Sciatic nerve (tissue), 2 donors: ENCODE measurements at regions not wholly inside any gene's neighbourhood (a gene's known extent, or its start where the extent isn't known, plus 50 kb on each side); places are given as distances from the start of the nearest gene placed in this dataset.

Experiments
- ATAC-seq: fragments of 200-7000 bp; cut with Tn5 transposase; one replicate; pipeline ENCODE4 v1.9.1; 2020; ENCODE audit warnings: mild to moderate bottlenecking, moderate library complexity
- DNase-seq: peaks from one replicate; pipeline ENCODE4 v3.0.0-alpha.2; 2020; ENCODE audit warnings: low spot score
- intact Hi-C: fragments of 100-400 bp; cut with DNase I; formaldehyde crosslinking; loops from one replicate; pipeline ENCODE4 v1.14.2; 2022
- donor health status: DM: no; HTN: no; CAD: no.
- donor health status: DM: no; HTN: no; CAD: no.

DNA sequence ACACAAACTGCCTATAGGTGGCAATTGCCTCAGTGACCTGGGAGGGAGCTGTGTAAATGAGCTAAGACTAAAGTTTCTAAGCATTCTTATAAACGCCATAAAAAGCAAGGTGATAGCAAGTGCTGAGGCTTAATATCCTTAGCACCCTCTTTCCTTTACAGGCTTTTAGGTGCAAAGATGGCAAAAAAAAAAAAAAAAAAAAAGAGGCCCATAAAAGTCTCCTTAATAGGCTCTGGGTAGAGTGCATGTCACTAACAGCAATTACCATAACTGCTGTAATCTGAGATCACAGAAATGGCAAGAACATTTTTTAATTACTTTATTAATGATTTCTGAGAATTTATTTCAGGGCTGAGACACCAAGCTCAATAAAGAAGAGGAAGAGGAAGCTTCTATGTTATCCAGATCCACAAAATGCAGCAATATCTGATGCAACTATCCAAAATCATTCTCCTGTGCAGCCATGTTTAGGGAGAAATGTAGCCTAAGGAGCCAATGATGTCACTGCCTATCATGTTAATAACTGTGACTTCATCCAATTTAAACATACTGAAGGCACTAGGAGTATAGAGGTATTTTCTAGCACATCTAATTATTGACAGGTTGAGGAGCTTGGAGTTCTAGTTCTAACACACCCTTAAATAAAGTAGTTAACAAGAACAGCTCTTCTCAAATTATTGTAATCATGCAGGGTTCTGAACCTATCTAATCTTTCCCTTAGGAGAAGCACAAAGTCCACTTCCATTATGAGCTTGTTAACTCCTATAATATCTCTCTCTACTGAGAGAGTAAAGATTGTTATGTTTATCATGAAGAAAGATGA lies 804.3 kb upstream of the ACVR2A start:
- intact Hi-C loops, result no loop called here
- DNase-seq (no peak), ATAC-seq (no peak)

DNA sequence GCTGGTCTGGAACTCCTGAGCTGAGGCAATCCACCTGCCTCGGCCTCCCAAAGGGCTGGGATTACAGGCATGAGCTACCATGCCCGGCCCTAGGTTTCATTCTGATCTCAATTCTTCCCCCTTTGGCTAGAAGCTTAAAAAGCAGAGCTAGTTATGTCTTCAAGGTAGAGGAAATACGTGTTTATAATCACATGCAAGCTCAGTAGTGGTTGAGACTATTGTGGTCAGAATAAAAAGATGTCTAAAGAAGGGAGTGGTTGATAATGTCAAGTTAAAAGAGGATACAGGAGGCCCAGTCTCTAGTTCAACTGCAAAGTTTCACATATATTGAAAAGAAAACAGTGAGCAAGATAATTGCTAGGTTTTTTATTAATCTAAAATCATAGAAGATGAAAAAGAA lies 807.8 kb upstream of the ACVR2A start:
- no peak for DNase-seq
- intact Hi-C loops, result no loop called here
- ATAC-seq, result no peak

DNA sequence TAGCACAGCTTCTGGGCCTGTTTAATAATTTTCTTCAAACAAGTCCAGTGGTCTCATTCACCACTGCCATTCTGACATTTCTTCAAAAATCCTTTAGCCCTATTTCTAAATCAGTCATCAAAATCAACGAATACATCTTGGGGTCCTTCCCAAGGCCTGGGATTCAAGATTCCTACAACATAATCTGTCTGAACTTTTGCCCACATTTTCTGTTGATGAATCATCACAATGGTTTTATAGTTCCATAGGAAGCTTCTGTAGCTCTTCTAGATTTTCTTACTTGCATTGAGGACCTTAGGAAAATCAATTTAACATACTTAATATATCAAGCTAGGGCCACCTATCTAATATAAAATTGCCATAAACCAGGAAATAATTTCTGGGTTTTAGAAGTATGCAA lies 811.8 kb upstream of the ACVR2A start:
- DNase-seq, result no peak
- ATAC-seq, result no peak
- intact Hi-C loops, result no loop called here

DNA sequence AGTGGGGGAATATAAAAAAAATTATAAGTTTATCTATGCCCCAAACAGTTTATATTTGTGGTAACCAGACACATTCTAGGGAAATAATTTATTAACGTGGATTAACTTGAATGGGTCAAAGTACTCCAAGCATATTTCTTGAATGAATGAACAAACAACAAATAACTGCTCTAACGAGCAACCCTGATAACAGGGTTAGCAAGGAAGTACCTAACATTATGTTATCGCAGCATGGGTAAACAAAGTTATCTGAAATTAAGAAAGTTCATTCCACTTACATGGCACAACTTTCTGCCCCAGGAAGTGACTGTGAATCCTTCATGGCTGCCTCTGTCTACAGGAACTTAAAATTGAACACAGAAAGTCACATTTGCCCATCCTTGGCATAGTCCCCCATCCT lies 812.9 kb upstream of the ACVR2A start:
- no peak for ATAC-seq
- intact Hi-C loops, result no loop called here
- no peak for DNase-seq

DNA sequence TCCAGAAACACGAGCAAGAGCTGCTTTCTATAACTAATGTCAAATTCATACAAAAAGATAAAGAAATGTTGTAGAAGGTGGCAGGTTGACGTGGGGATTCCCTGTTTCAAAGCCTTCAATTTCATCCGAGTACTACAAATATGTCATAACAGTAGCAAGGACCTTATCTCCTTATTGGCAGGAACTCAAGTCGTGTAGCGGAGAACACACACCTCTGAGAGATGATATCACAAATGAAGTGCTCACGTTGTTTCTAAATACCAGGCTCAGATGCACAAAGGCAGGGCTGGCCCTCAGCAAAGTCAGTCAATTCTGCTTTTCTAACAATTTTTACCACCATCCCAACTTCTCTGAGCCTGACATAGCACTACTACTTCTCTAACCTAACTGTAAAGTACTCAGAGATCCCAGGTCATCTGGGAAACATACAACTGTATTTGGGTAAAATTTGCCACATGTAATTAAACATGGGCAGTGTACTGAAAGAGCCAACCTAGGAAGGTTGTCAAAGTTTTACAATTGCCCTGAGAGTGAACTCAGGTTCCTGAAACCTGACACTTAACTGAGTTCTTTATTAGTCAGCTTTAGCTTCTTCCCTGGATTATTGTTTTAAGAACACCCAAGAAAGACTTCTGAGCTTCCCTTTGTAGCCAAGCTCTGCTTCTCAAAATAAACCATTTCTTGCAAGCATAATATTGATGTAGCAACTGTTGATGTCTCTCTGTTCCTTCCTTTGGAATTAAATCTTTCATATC lies 813.7 kb upstream of the ACVR2A start:
- DNase-seq (no peak), ATAC-seq (peak; percentile 30)
- intact Hi-C loops, result no loop called here

DNA sequence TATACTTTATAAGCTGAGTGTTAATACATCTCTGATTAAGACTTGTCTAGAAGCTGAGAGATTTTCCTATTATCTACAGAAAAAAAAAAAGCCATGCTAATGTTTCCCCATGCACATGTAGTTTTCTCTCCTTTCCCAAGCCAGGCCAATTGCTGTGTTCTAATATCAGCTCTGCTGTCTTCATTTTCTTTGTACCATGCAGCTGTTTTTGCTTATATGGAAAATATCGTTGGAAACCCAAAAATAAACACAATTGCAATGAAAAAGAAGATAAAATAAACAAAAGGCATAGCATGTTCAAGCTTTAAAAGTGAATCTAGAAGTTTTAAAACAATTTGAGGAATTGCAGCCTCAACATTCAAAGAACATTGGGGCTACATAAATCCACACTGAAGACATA lies 817.4 kb upstream of the ACVR2A start:
- intact Hi-C loops, result no loop called here
- no peak for DNase-seq
- no peak for ATAC-seq

DNA sequence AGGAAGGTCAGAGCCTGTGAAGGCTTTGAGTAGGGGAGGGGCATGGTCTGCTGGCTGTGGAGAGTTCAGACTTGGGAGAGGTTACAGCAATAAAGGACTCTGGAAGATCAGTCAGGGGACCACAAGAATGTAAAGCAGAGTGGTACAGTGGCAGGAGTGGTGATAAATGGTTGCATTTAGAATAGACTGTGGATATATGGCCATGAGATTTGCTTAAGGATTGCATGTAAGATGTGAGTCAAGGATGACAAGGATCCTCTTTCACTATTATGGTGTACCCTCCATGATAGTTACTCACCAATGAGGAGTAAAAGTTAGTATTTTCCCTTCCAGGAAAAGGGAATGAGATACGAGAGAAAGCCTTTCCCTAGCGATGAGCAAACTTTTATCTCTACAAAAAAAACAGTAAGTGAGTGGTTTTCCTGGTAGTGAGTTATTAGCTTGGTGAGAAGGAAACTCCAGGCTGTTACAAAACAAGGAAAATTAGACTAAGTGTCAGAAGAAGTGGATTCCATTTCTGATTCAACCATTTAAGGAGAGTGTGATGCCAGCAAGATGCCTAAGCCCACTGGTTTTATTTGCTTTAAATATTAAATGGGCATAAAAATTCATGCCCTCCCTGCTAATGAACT lies 818.0 kb upstream of the ACVR2A start:
- ATAC-seq (no peak), DNase-seq (no peak)
- intact Hi-C loops, result no loop called here

DNA sequence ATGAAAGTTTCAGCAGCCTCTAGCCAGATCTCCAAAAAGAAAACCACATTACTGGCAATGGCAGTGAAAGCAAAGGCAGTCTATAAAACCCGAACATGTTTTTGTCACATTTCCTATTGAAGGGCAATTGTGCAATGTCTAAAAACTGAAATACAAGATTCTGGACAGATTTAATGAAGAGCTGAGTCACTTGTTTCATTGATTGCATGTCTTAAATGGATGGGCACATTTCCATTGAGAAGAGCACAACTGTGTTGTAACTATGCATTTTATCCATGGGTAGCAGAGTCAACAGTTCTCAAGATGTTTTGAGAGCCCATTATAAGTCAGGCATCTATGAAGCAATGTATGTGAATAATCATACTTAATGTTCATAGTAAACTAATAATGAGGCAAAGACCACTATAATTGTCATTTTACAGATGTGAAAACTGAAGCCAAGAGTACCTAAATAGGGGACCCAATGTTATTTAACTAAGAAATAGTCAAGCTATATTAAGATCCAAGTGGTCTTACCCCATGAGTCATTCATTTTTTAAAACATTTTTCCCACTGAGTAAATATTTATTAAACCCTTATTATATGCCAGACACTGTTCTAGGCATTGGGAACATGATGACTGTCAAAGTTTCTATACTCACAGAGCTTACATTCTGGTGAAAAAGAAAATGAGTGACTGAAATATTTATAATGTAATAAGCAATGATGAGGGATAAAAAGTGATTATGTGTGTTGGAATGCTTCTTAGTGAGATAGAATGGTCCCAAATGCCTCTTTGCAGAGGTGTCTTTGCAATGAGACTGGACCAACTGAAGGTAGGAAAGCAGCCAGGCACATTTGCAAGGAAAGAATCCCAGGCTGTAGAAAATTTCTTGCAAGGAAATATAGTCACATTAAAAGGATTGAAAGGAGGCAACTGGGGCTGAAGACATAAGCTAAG lies 818.9 kb upstream of the ACVR2A start:
- ATAC-seq, result peak; percentile 67
- intact Hi-C loops, result no loop called here
- no peak for DNase-seq

DNA sequence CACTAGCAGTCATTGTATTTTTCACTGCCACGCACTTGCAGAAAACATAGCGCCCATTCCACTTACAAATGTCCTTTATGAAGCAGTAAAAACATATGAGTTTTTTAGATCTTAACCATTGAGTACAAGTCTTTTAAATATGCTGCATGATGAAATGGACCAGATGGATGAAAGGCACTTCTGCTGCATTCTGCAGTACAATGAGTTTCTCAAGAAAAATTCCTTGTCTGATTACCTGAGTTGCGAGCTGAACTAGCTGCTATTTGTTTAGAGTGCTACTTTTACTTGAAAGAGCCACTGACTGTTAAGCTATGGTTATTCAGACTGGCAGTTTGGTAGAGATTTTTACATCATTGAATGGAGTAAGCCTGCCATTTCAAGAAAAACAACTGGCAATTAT lies 825.5 kb upstream of the ACVR2A start:
- DNase-seq (no peak), ATAC-seq (no peak)
- intact Hi-C loops, result no loop called here

DNA sequence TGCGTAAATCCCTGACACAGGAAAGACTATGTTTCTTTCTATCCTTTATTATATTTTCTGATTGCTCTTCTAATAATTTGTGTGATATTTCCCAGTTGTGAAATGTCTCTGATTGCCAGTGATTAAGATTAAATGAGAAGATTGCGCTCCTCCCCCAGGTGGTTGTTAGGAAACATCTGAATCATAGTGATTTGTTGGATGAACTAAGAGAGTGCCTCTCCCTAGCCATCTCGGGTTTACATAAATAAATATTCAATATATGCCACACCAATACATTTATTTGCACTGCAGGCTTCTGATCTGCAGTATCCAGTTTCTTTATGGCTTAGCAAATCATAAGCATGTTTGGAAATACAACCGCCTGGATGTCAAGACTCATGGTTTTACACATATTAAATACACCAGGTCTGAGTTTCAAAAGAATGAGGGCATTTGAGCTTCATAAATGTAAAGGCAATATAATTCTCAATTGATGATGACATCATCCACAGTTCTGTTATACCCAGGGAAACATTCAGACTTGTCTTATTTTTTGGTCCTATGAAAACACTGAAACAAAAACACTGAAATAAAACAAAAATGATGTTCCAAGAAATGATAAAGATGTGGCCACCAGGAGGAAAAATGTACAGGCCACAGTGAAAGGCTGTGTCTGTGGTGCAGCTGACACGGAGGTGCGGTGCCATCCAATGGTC lies 826.7 kb upstream of the ACVR2A start:
- DNase-seq (no peak), ATAC-seq (no peak)
- intact Hi-C loops, result no loop called here

DNA sequence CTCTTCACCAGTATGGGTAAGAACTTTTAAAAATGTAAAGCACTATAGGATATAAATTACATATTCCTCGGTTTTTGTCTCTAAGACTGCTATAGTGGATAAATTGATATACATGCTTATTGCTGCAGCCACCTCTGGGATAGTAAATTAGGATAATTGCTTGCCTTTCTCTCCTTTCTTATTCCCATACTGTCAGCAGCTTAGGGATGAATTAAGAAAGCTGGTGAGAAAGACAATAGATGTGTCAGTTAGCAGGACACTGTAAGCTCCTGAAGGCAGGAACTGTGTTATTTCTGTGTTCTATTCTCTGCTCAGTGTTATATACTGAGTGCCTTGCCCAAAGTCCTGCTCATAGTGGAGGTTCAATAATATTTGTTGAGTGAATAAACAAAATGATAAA lies 828.6 kb upstream of the ACVR2A start:
- DNase-seq (no peak), ATAC-seq (no peak)
- intact Hi-C loops, result no loop called here

DNA sequence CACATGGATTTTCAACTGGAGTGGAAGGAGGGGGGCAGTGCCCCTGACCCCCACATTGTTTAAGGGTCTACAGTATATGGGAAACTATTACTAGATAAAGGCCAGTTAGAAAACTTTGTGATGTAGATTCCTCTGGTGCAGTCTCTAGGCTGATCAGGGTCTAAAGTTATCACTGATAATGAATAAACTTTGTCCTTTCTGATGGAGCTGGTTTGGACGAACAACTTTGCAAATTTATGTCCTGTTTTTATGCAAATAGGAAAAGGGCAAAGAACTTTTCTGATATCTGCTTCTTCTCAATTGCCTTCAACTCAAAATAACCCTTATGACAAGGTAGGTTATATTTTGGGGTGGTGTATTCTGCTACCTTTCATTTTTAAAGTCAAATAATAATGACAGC lies 829.2 kb upstream of the ACVR2A start:
- intact Hi-C loops, result no loop called here
- ATAC-seq, result no peak
- DNase-seq, result no peak

DNA sequence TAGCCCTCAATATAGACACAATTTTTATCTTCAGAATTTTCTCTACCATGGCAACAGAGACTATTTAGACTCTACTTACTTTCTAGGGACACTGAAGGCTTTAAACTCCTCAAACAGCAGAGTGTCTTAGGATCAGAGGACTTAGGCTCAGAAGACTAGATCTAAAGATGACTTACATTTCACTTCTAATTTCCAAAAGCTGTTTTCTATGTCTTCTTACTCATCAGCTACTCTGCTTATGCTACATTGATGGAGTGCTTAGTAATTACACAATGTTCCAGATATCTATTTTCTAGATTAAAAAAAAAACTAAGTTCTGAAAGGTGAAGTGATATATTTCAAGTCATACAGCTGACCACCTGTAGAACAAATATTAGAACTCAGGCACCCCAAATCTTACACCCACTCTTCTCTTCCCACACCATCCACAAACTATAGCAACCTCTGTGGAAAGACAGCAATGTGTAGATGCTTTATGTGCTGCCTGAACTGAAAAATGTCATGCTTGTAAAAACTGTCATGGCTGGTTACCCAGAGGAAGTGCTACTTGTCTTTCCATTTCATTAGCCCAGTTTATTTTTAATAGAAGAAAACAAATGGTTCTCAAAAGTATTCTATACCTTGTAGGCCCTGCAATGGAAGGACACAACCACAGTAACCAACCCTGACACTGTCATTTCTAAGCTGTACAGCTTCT lies 831.0 kb upstream of the ACVR2A start:
- intact Hi-C loops, result no loop called here
- ATAC-seq, result no peak
- DNase-seq, result no peak

DNA sequence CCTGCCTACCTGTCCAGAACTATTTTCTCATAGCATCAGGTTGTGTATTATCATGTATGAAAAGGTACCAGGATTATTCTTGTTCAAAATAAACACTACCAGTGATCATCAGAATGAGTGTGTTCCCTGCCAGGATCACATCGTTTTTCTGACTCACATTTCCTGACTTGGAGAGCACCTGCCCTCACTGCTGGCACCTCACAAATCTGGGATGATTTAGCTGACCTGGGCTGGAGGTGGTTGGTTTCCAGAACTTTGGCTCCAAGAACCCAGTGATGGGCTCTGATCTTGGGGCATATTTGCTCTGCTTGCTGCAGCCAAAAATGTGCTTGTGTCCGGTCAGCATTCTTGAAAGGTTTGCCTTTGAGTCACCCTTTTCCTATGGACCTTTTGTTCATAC lies 836.3 kb upstream of the ACVR2A start:
- no peak for ATAC-seq
- intact Hi-C loops, result no loop called here
- no peak for DNase-seq

DNA sequence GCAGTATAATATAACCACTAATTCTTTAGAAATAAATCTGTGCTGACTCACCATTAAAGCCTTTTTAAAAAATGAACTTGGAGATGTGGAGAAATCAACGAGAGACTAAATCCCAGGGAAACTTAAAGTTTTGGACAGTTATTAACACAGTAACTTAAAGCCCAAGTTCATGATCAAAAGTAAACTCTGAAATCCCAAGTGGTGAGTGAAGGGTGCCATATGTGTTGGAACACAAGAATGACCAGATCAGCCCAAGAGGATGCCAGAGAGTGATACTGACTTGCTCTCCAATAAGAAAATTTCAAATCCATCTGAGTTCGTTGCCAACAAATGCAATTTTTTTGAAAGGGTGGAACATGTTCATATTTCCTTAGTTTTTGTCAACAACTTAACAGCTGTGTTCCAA lies 838.1 kb upstream of the ACVR2A start:
- intact Hi-C loops, result no loop called here
- DNase-seq, result no peak
- ATAC-seq, result no peak

DNA sequence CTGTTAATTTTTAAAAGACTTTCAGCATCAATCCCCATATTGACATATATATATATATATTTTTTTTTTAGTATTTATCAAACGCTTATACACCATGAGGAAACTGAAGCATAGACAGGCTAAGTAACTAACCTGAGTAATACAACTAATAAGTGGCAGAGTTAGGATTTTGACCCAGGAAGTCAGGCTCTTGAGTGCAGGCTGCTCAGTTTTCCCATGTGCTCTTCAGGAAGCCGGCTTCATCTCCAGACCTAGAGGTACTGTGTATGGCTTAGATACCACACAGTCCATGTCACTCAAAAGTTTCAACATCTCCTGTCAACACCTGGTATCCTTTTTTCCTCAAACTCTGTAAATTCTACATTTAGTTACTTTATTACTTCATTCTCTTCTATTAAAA lies 841.7 kb upstream of the ACVR2A start:
- DNase-seq (no peak), ATAC-seq (no peak)
- intact Hi-C loops, result no loop called here

DNA sequence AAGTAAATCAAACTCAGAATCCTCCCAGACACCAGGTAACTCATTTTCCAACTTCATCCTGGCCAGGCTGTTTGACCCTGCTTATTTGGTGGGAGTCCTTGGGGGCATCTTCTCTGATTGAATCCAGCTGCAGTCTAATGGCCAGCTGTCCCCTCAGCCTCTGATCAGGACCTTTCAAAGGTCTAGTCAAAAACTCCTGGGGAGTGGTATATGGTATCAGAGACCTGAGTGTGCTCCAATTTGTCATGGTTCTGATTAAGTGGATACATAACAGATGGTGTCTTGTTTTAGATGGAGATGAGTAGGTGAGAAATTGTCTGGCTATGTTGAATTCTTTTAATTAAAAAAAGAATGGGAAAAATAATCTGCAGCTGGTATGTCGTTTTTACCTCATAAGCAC lies 842.6 kb upstream of the ACVR2A start:
- no peak for DNase-seq
- intact Hi-C loops, result no loop called here

DNA sequence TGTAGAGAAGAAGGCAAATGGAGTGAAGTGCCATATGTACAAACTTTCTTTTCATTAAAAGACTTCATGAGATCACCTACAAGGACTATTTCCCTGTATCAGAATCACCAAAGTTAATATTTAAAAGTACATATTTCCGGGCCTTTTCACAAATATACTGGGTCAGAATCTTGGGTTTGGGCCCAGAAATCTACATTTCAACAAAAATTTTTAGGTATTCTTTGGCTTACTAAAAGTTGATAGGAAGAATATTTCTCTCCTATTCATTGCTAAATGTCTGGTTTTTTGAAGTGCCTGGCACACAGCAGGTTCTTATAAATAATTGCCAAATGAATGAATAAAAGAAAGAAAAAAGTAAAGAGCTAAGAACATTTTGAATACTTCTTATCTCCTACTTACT lies 843.8 kb upstream of the ACVR2A start:
- no peak for ATAC-seq
- intact Hi-C loops, result no loop called here
- no peak for DNase-seq

More for the DNA sequence above, 842.6 kb upstream of the ACVR2A start:
- ATAC-seq, result no peak
